ENCODE measurements at regions not wholly inside any gene's neighbourhood (a gene's known extent, or its start where the extent isn't known, plus 50 kb on each side); places are given as distances from the start of the nearest gene placed in this dataset.

GRCh38 chr3:165444745-165445144 lies 248.6 kb upstream of the SLITRK3 start:
- no peak for TF ChIP-seq CTCF (IDR thresholded peaks at IDR 0.05; ENCODE audit: extremely low read depth, low read depth, low read length)
- no peak overlapping the region for H3K4me2 ChIP-seq (ENCODE audit: insufficient read depth, low read length)
- H3K4me1 ChIP-seq (ENCODE audit: insufficient read depth, low read length), result no peaks in the 10 kb centered on the region
- no peaks in the 10 kb centered on the region for H3K79me2 ChIP-seq (ENCODE audit: insufficient read depth, low read length)
- H3K9me3 ChIP-seq (ENCODE audit: low read depth, low read length), result no peaks in the 10 kb centered on the region
- H2AFZ ChIP-seq (ENCODE audit: low read length), result no peak overlapping the region
- no peaks in the 10 kb centered on the region for H3K36me3 ChIP-seq (ENCODE audit: insufficient read depth, low read length)
- no peaks in the 10 kb centered on the region for H4K20me1 ChIP-seq (ENCODE audit: insufficient read depth, low read length)
- H3K27me3 ChIP-seq (ENCODE audit: insufficient read depth, low read length), result no peaks in the 10 kb centered on the region
- DNase-seq (ENCODE audit: insufficient read length, low spot score, missing footprints), result no peak
- no peak overlapping the region for H3K27ac ChIP-seq (ENCODE audit: low read depth, low read length)
- no peak overlapping the region for H3K4me3 ChIP-seq (ENCODE audit: insufficient read depth, low read length)

- no peak for TF ChIP-seq CTCF (IDR thresholded peaks at IDR 0.05; ENCODE audit: extremely low read depth, low read depth, low read length)
- Histone ChIP-seq H2AFZ (ENCODE audit: low read length) (no peak overlapping the region), H3K4me2 (ENCODE audit: insufficient read depth, low read length) (no peak overlapping the region), H3K27ac (ENCODE audit: low read depth, low read length) (no peak overlapping the region), H3K4me1 (ENCODE audit: insufficient read depth, low read length) (no peaks in the 10 kb centered on the region), H3K4me3 (ENCODE audit: insufficient read depth, low read length) (no peak overlapping the region), H3K9me3 (ENCODE audit: low read depth, low read length) (no peaks in the 10 kb centered on the region), H3K36me3 (ENCODE audit: insufficient read depth, low read length) (no peaks in the 10 kb centered on the region), H3K79me2 (ENCODE audit: insufficient read depth, low read length) (no peaks in the 10 kb centered on the region), H4K20me1 (ENCODE audit: insufficient read depth, low read length) (no peaks in the 10 kb centered on the region), H3K27me3 (ENCODE audit: insufficient read depth, low read length) (no peaks in the 10 kb centered on the region)
- no peak for DNase-seq (ENCODE audit: insufficient read length, low spot score, missing footprints)
These were observed 247.5 kb upstream of the SLITRK3 start for GRCh38 chr3:165443664-165444063.

- Histone ChIP-seq H4K20me1 (ENCODE audit: insufficient read depth, low read length) (no peaks in the 10 kb centered on the region), H3K9me3 (ENCODE audit: low read depth, low read length) (no peaks in the 10 kb centered on the region), H3K4me2 (ENCODE audit: insufficient read depth, low read length) (no peak overlapping the region), H3K79me2 (ENCODE audit: insufficient read depth, low read length) (no peaks in the 10 kb centered on the region), H3K27ac (ENCODE audit: low read depth, low read length) (no peak overlapping the region), H3K4me3 (ENCODE audit: insufficient read depth, low read length) (no peak overlapping the region), H3K27me3 (ENCODE audit: insufficient read depth, low read length) (no peaks in the 10 kb centered on the region), H2AFZ (ENCODE audit: low read length) (no peak overlapping the region), H3K4me1 (ENCODE audit: insufficient read depth, low read length) (no peaks in the 10 kb centered on the region), H3K36me3 (ENCODE audit: insufficient read depth, low read length) (no peaks in the 10 kb centered on the region)
- no peak for TF ChIP-seq CTCF (IDR thresholded peaks at IDR 0.05; ENCODE audit: extremely low read depth, low read depth, low read length)
- no peak for DNase-seq (ENCODE audit: insufficient read length, low spot score, missing footprints)
These were observed 245.9 kb upstream of the SLITRK3 start for GRCh38 chr3:165442061-165442460.

- Histone ChIP-seq H3K27me3 (ENCODE audit: insufficient read depth, low read length) (no peaks in the 10 kb centered on the region), H4K20me1 (ENCODE audit: insufficient read depth, low read length) (no peaks in the 10 kb centered on the region), H3K4me3 (ENCODE audit: insufficient read depth, low read length) (no peak overlapping the region), H3K36me3 (ENCODE audit: insufficient read depth, low read length) (no peaks in the 10 kb centered on the region), H3K79me2 (ENCODE audit: insufficient read depth, low read length) (no peaks in the 10 kb centered on the region), H2AFZ (ENCODE audit: low read length) (no peak overlapping the region), H3K27ac (ENCODE audit: low read depth, low read length) (no peak overlapping the region), H3K4me2 (ENCODE audit: insufficient read depth, low read length) (no peak overlapping the region), H3K4me1 (ENCODE audit: insufficient read depth, low read length) (no peaks in the 10 kb centered on the region), H3K9me3 (ENCODE audit: low read depth, low read length) (no peaks in the 10 kb centered on the region)
- TF ChIP-seq CTCF (IDR thresholded peaks at IDR 0.05; ENCODE audit: extremely low read depth, low read depth, low read length), result no peak
- no peak for DNase-seq (ENCODE audit: insufficient read length, low spot score, missing footprints)
These were observed 244.2 kb upstream of the SLITRK3 start for GRCh38 chr3:165440380-165440779.
